ENCODE measurements at regions not wholly inside any gene's neighbourhood (a gene's known extent, or its start where the extent isn't known, plus 50 kb on each side); places are given as distances from the start of the nearest gene placed in this dataset.

DNA sequence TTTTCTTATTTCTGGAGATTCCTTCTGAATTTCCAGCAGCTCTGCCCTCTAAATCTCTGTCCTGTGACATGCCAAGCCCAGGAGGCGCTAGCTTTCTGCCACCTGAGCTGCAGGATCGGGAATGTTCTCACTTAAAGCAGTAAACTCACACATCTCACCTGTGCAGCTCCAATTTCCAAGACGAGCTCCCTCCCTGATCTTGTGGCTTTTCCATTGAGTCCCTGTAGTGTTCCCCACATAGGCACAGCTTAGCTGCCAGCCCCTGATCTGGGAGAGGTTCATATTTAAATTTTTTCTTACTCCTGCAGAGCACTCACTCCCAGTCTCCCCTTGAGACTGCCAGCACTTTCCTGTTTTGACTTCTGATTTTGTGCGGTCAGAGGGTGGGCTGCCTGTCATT is 479.3 kb downstream of the GLRX3 start:
- Histone ChIP-seq H3K27me3 (no peaks in the 10 kb centered on the region), H3K4me1 (no peaks in the 10 kb centered on the region), H3K9me3 (peaks cover 0 to 7% (median 0%) of the 10 kb centered on the region in 4 donors), H3K4me3 (no peak overlapping the region), H3K27ac (no peak overlapping the region), H3K36me3 (no peaks in the 10 kb centered on the region)
- DNase-seq: no peak
- TF ChIP-seq POLR2AphosphoS5 (IDR thresholded peaks at IDR 0.05) (no peak), EP300 (IDR thresholded peaks at IDR 0.05) (no peak), POLR2A (IDR thresholded peaks at IDR 0.05) (no peak)
- TF ChIP-seq, protein P1, sequence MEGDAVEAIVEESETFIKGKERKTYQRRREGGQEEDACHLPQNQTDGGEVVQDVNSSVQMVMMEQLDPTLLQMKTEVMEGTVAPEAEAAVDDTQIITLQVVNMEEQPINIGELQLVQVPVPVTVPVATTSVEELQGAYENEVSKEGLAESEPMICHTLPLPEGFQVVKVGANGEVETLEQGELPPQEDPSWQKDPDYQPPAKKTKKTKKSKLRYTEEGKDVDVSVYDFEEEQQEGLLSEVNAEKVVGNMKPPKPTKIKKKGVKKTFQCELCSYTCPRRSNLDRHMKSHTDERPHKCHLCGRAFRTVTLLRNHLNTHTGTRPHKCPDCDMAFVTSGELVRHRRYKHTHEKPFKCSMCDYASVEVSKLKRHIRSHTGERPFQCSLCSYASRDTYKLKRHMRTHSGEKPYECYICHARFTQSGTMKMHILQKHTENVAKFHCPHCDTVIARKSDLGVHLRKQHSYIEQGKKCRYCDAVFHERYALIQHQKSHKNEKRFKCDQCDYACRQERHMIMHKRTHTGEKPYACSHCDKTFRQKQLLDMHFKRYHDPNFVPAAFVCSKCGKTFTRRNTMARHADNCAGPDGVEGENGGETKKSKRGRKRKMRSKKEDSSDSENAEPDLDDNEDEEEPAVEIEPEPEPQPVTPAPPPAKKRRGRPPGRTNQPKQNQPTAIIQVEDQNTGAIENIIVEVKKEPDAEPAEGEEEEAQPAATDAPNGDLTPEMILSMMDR (IDR thresholded peaks at IDR 0.05): no peak
- no peak for ATAC-seq (ENCODE audit: low FRiP score in 2 of 2)
- 20% methylated on average over 4 of the region's 4 CpGs for WGBS, 2 donors

DNA sequence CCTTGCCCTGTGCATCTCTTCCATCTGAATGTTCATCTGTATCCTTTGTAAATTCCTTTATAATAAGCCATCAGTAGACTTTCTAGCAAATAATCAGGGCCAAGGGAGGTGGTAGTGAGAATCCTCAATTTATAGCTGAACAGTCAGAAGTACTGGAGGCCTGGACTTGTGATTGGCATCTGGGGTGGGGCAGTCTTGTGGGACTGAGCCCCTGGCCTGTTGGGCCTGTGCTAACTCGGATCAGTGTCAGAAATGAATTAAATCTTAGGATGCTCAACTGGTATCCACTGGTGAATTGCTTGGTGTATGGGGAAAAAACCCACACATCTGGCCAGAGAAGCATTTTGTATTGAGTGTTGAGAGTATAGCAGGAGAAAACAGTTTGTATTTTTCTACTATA is 481.8 kb downstream of the GLRX3 start:
- DNase-seq (no peak), ATAC-seq (ENCODE audit: low FRiP score in 2 of 2) (no peak)
- TF ChIP-seq POLR2AphosphoS5 (IDR thresholded peaks at IDR 0.05) (no peak), EP300 (IDR thresholded peaks at IDR 0.05) (no peak), POLR2A (IDR thresholded peaks at IDR 0.05) (no peak)
- TF ChIP-seq, protein P1 (IDR thresholded peaks at IDR 0.05): no peak
- Histone ChIP-seq H3K27ac (no peak overlapping the region), H3K36me3 (no peaks in the 10 kb centered on the region), H3K9me3 (no peaks in the 10 kb centered on the region), H3K4me3 (no peak overlapping the region), H3K4me1 (no peaks in the 10 kb centered on the region), H3K27me3 (no peaks in the 10 kb centered on the region)
- 82 to 83% methylated on average over 1 of the region's 1 CpG for WGBS, 2 donors

DNA sequence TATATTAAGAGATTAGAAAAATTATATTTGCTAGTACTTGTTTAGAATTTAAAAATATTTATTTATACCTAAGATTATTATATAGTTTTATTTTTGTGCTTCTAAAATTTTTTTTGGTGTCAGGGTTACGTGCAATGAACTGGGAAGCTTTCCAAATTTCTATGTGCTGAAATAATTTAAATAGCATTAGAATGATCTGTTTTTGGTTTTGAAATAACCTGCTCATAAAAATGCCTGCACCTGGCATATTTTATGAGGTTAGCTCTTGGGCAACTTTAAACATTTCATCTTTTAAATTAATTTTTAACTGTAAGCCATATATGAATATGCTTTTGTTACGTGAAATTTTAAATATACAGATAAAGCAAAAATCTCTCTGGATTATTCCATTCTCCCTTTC is 482.5 kb downstream of the GLRX3 start:
- Histone ChIP-seq H3K9me3 (no peaks in the 10 kb centered on the region), H3K4me3 (no peak overlapping the region), H3K27me3 (no peaks in the 10 kb centered on the region), H3K27ac (no peak overlapping the region), H3K4me1 (no peaks in the 10 kb centered on the region), H3K36me3 (no peaks in the 10 kb centered on the region)
- ATAC-seq (ENCODE audit: low FRiP score in 2 of 2) (no peak), DNase-seq (no peak)
- TF ChIP-seq EP300 (IDR thresholded peaks at IDR 0.05) (no peak), POLR2AphosphoS5 (IDR thresholded peaks at IDR 0.05) (no peak), POLR2A (IDR thresholded peaks at IDR 0.05) (no peak)
- TF ChIP-seq, protein P1 (IDR thresholded peaks at IDR 0.05): no peak
- 65 to 72% methylated on average over 2 of the region's 2 CpGs for WGBS, 2 donors

DNA sequence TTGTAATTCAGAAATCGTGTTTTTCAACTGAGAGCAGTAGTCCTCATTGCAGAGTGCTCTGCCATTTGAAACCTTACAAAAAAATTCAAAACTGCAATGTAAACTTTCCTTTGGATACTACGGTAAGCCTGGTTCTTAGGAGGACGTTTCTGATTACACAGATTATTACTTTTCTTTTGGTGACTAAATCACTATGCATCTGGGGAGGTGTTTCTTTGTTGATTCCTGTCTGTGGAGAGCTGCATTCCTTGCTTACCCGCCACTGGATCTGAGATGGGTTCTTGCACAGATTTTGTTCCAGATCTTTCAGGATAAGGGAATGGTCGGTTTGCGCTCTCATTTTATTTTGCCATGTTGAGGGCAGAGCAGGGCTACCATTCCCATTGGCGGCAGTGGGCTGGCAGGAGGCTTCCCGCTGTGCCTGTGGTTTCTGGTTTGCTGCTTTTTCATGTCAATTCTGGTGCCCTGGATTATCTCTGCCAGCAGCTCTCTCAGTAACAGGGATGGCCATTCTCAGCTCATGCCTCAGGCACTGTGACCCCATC is 485.1 kb downstream of the GLRX3 start:
- no peak for TF ChIP-seq POLR2AphosphoS5 (IDR thresholded peaks at IDR 0.05)
- TF ChIP-seq EP300 (IDR thresholded peaks at IDR 0.05): no peak
- no peak for TF ChIP-seq POLR2A (IDR thresholded peaks at IDR 0.05)
- TF ChIP-seq, protein P1 (IDR thresholded peaks at IDR 0.05): no peak
- no peak for ATAC-seq (ENCODE audit: low FRiP score in 2 of 2)
- Histone ChIP-seq H3K36me3 (no peaks in the 10 kb centered on the region), H3K4me3 (no peak overlapping the region), H3K4me1 (no peaks in the 10 kb centered on the region), H3K27me3 (no peaks in the 10 kb centered on the region), H3K9me3 (no peaks in the 10 kb centered on the region), H3K27ac (no peak overlapping the region)
- WGBS, 2 donors: 67 to 71% methylated on average over 8 of the region's 8 CpGs
- no peak for DNase-seq

DNA sequence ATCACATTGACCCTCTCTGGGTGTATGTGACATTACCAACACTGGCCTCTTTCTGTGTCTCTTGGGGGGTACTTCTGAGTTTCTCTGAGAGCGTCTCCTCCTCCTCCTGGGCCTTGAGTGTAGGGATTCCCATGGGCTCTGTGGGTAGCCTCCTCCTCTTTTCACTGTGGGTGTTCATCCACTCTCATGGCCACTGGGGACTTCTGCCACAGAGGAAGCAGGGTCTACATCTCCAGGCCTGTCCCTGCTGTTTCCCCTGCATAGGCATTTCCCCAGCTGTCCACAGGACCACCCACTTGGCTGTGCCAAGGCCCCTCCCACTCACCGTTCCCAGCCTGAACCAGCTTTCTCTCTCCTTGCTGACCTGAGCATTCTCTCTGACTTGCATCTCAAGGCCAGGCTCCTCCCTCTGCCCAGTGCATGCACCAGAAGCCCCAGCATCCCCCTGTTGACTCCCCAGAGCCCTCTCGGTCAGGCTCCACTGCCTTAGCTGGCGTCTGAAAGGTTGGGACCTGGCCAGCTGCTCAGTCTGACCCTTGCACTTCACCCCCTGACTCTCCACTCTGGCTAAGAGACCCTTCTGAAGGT is 487.6 kb downstream of the GLRX3 start:
- Histone ChIP-seq H3K36me3 (no peaks in the 10 kb centered on the region), H3K27ac (no peak overlapping the region), H3K9me3 (no peaks in the 10 kb centered on the region), H3K4me1 (no peaks in the 10 kb centered on the region), H3K4me3 (no peak overlapping the region), H3K27me3 (no peaks in the 10 kb centered on the region)
- DNase-seq (no peak), ATAC-seq (ENCODE audit: low FRiP score in 2 of 2) (no peak)
- 46 to 71% methylated on average over 4 of the region's 4 CpGs for WGBS, 2 donors
- TF ChIP-seq, protein P1 (IDR thresholded peaks at IDR 0.05): no peak
- no peak for TF ChIP-seq POLR2A (IDR thresholded peaks at IDR 0.05)
- no peak for TF ChIP-seq POLR2AphosphoS5 (IDR thresholded peaks at IDR 0.05)
- no peak for TF ChIP-seq EP300 (IDR thresholded peaks at IDR 0.05)
